CD1c-positive myeloid dendritic cell (primary cell): ENCODE measurements at regions not wholly inside any gene's neighbourhood (a gene's known extent, or its start where the extent isn't known, plus 50 kb on each side); places are given as distances from the start of the nearest gene placed in this dataset.

Experiments
- DNase-seq: peaks from one replicate; pipeline ENCODE4 v3.0.0-alpha.2; 2016; ENCODE audit errors: extremely low spot score

- no peak for DNase-seq
Measured at GRCh38 chr5:5046680-5047502, 93.2 kb upstream of the ADAMTS16 start.

- DNase-seq = no peak
Measured at GRCh38 chr5:5050801-5051200, 89.3 kb upstream of the ADAMTS16 start.

- DNase-seq = no peak
Measured at GRCh38 chr5:5055712-5056111, 84.4 kb upstream of the ADAMTS16 start.

GRCh38 chr5:5061836-5062235, 78.3 kb upstream of the ADAMTS16 start:
- DNase-seq = no peak

GRCh38 chr5:5062525-5063302, 77.4 kb upstream of the ADAMTS16 start:
- DNase-seq = no peak

- DNase-seq = no peak
Measured at GRCh38 chr5:5063533-5063953, 76.6 kb upstream of the ADAMTS16 start.

- no peak for DNase-seq
Measured at GRCh38 chr5:5065472-5065871, 74.7 kb upstream of the ADAMTS16 start.

GRCh38 chr5:5066276-5067186, 73.6 kb upstream of the ADAMTS16 start:
- DNase-seq = no peak

GRCh38 chr5:5069851-5070250, 70.3 kb upstream of the ADAMTS16 start:
- DNase-seq = no peak

GRCh38 chr5:5071554-5071953, 68.6 kb upstream of the ADAMTS16 start:
- no peak for DNase-seq

GRCh38 chr5:5077236-5077635, 62.9 kb upstream of the ADAMTS16 start:
- DNase-seq = no peak

- no peak for DNase-seq
Measured at GRCh38 chr5:5078009-5078897, 61.9 kb upstream of the ADAMTS16 start.

GRCh38 chr5:5079876-5080275, 60.3 kb upstream of the ADAMTS16 start:
- no peak for DNase-seq

- no peak for DNase-seq
Measured at GRCh38 chr5:5080790-5081189, 59.3 kb upstream of the ADAMTS16 start.

- no peak for DNase-seq
Measured at GRCh38 chr5:5085381-5085780, 54.7 kb upstream of the ADAMTS16 start.

GRCh38 chr5:5089895-5090649, 50.1 kb upstream of the ADAMTS16 start:
- DNase-seq = no peak
